HG03175 (cell line): ENCODE measurements at regions not wholly inside any gene's neighbourhood (a gene's known extent, or its start where the extent isn't known, plus 50 kb on each side); places are given as distances from the start of the nearest gene placed in this dataset.
"Not testable (repeated sequence)": the region's sequence is repeated elsewhere in the genome, so short reads cannot be mapped to it uniquely, and the experiment has no call there.

Experiments
- ATAC-seq: cut with Tn5 transposase; IDR thresholded peaks from one replicate; pipeline ENCODE4 v1.9.1; 2021; ENCODE audit warnings: mild to moderate bottlenecking, moderate library complexity; ENCODE audit not compliant: unreplicated experiment

GRCh38 chr12:127126260-127126628 is 1140.7 kb upstream of the TMEM132C start:
- peak; percentile 13 for ATAC-seq

- ATAC-seq = no peak
Observed at GRCh38 chr12:127127897-127128296, 1139.1 kb upstream of the TMEM132C start.

- no peak for ATAC-seq
Observed at GRCh38 chr12:127130506-127131124, 1136.4 kb upstream of the TMEM132C start.

GRCh38 chr12:127133675-127134335 is 1133.2 kb upstream of the TMEM132C start:
- ATAC-seq = no peak

GRCh38 chr12:127140864-127141484 is 1126.0 kb upstream of the TMEM132C start:
- ATAC-seq = not testable (repeated sequence)

- ATAC-seq = no peak
Observed at GRCh38 chr12:127143020-127143419, 1124.0 kb upstream of the TMEM132C start.

- no peak for ATAC-seq
Observed at GRCh38 chr12:127144770-127145169, 1122.2 kb upstream of the TMEM132C start.

GRCh38 chr12:127145241-127145928 is 1121.6 kb upstream of the TMEM132C start:
- no peak for ATAC-seq

GRCh38 chr12:127145929-127146789 is 1120.8 kb upstream of the TMEM132C start:
- ATAC-seq = no peak

- ATAC-seq = no peak
Observed at GRCh38 chr12:127146991-127147718, 1119.8 kb upstream of the TMEM132C start.

- no peak for ATAC-seq
Observed at GRCh38 chr12:127147724-127148123, 1119.2 kb upstream of the TMEM132C start.

GRCh38 chr12:127148318-127148717 is 1118.7 kb upstream of the TMEM132C start:
- no peak for ATAC-seq

- ATAC-seq = no peak
Observed at GRCh38 chr12:127149226-127149964, 1117.6 kb upstream of the TMEM132C start.

- ATAC-seq = peak; percentile 60
Observed at GRCh38 chr12:127150028-127150427, 1116.9 kb upstream of the TMEM132C start.

GRCh38 chr12:127150479-127150878 is 1116.5 kb upstream of the TMEM132C start:
- peak; percentile 8 for ATAC-seq

GRCh38 chr12:127150956-127151355 is 1116.0 kb upstream of the TMEM132C start:
- ATAC-seq = no peak

- ATAC-seq = no peak
Observed at GRCh38 chr12:127153996-127154395, 1113.0 kb upstream of the TMEM132C start.

- not testable (repeated sequence) for ATAC-seq
Observed at GRCh38 chr12:127154830-127155229, 1112.1 kb upstream of the TMEM132C start.

- not testable (repeated sequence) for ATAC-seq
Observed at GRCh38 chr12:127155935-127156619, 1110.9 kb upstream of the TMEM132C start.
